Epithelial cell of esophagus (primary cell): ENCODE measurements at regions not wholly inside any gene's neighbourhood (a gene's known extent, or its start where the extent isn't known, plus 50 kb on each side); places are given as distances from the start of the nearest gene placed in this dataset.

Source experiments
- DNase-seq: peaks from one replicate; pipeline ENCODE4 v3.0.0; 2010; ENCODE audit warnings: low read depth
- H3K4me3 ChIP-seq: 2 replicates; pipeline ENCODE4 v1.5.1; 2011; ENCODE audit warnings: mild to moderate bottlenecking, low read length, control low read depth
- TF ChIP-seq, protein P1 (sequence below): IDR thresholded peaks from 2 replicates; pipeline ENCODE4 v1.5.1; 2011; ENCODE audit warnings: low read depth, mild to moderate bottlenecking, low read length, control low read depth, inconsistent platforms; ENCODE audit not compliant: insufficient read depth; ENCODE audit errors: missing control alignments

DNA sequence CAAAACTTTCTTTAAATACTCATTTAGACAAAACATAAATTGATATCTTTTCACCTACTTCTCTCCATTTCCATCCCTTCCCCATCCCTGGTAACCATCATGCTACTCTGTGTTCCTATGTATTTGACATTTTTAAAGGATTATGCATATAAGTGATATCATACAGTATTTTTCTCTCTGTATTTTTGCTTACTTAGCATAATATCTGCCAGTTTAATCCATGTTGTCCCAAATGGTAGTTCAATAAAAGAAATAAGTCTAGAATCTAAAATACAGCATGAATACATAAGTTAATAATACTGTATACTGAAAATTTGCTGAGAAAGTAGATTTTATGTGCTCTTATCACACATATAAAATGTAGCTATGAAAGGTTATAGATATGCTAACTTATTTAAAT lies 190.3 kb upstream of the NAV3 start:
- no peak for DNase-seq
- H3K4me3 ChIP-seq, result no peak overlapping the region
- TF ChIP-seq, protein P1, sequence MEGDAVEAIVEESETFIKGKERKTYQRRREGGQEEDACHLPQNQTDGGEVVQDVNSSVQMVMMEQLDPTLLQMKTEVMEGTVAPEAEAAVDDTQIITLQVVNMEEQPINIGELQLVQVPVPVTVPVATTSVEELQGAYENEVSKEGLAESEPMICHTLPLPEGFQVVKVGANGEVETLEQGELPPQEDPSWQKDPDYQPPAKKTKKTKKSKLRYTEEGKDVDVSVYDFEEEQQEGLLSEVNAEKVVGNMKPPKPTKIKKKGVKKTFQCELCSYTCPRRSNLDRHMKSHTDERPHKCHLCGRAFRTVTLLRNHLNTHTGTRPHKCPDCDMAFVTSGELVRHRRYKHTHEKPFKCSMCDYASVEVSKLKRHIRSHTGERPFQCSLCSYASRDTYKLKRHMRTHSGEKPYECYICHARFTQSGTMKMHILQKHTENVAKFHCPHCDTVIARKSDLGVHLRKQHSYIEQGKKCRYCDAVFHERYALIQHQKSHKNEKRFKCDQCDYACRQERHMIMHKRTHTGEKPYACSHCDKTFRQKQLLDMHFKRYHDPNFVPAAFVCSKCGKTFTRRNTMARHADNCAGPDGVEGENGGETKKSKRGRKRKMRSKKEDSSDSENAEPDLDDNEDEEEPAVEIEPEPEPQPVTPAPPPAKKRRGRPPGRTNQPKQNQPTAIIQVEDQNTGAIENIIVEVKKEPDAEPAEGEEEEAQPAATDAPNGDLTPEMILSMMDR, result no peak

DNA sequence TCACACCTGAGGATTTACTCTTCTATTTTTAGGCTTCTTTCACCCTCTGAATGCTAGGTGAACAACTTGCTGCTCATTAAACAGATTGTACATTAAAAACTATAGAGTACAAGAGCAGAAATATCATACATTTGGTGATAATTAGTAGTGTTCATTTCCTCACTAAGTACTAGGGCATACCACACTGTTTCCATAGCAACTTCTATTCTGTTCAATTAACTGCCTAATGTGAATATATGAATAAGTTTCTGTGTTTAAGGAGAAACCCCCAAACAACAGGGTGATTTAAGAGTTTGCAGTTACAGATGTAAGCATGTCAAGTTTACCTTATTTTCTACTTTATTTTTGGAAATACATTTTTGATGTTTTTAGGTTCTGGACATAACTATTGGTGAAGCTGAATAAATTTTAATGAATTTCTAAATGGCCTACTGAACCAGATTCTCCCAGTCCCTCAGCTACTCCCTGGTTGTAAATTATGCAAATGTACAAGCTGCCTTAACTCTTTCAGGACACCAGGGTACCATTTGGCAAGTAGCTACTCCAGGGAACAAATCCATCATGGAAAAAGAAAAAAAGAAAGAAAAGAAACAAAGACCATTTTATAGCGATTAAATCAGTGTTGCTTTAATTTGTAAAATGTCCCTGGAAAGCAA lies 199.8 kb upstream of the NAV3 start:
- DNase-seq, result no peak
- H3K4me3 ChIP-seq, result no peak overlapping the region
- TF ChIP-seq, protein P1, result no peak

DNA sequence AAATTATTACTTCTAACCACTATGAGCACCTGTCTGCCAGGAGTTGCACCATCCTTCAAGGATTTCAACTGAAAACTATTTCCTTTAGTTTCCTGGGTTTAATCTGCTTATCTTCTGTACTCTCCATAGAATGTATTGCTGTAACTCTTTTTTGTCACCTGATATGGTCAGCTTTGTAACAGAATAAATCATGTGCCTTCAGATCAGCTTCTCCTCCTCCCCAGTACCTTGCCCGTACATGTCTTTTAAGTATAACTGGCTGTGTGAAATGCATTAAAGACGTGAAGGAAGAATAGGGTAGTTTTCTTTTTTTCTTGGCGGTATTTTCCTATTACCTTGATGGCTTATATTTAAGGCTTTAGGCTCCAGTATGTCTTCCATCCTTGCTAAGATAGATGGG lies 200.3 kb upstream of the NAV3 start:
- no peak overlapping the region for H3K4me3 ChIP-seq
- DNase-seq, result peak; percentile 53
- TF ChIP-seq, protein P1, result no peak

DNA sequence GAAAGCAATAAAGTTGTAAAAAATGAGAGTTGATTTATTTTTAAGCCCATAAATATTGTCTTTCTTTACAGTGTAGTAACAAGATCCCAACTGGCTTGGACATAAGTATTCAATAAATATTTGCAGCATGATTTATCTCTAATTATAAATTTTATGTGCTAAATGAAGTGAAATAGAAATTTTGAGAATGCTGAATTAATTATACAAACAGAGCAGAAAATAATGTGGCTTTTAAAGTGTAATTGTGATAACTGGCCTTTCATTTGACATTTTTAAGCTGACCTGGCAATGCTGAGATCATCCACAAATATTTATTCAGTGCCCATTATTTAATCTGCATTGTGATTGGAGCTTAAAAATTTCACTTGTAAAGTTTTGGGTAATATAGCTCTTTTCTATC lies 201.6 kb upstream of the NAV3 start:
- TF ChIP-seq, protein P1, result no peak
- no peak overlapping the region for H3K4me3 ChIP-seq
- DNase-seq, result no peak

DNA sequence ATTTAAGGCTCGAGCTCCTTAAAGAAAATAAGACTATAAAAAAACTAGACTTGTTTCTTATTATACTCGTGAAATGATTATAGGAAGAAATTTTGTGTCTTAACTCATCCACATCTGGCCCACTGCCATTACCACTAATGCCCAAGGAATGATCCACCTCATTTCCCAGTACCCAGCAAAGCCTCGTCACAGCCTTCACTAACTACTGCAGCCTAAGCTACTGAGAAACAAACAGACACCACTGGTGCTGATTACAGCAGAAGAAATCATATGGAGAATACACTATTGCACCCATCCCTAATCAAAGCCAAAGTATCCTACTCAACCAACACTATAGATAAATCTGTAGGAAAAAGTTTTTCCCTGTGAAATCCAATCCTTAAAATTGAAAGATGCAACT lies 205.3 kb upstream of the NAV3 start:
- no peak overlapping the region for H3K4me3 ChIP-seq
- TF ChIP-seq, protein P1, result no peak

DNA sequence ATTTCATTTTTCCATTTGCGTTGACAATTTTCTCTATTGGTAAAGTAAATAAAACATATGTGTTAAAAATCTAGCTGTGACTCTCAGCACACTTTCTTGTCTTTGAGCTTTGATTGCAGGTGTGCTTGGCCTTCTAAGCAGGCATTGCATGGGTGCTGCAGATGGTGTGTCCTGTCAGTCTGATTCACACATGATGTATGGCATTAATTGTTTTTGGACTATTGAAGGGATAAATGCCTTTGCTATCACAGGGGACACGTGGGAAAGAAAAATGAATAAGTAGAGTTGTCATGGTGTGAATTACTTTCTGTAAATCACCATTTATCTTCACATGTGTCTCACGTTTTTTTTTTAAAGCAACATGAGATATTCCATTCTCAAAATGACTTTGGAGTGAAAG lies 211.3 kb upstream of the NAV3 start:
- DNase-seq, result no peak
- TF ChIP-seq, protein P1, result no peak
- H3K4me3 ChIP-seq, result no peak overlapping the region

More for the DNA sequence above, 205.3 kb upstream of the NAV3 start:
- DNase-seq, result peak; percentile 94

DNA sequence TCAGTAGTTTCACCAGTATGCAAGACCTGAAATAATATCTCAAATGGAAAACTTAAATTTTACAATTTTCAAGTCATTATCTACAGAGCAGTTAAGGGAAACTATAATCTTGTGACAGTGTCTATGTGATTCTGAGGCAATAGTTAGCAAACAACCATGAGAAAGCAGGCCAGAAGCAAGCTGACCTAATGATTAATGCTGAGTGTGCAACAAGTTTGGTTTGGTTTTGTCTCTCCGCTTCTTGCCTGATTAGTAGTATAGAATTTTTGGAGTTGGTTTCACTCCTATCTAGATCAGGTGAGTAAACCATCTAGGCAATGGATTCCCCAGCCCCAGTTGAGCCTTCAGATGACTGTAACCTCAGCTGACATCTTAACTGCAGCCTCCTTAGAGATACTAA lies 212.9 kb upstream of the NAV3 start:
- no peak overlapping the region for H3K4me3 ChIP-seq
- peak; percentile 19 for DNase-seq
- TF ChIP-seq, protein P1, result no peak
